Limb (tissue), 2 donors: ENCODE measurements at regions not wholly inside any gene's neighbourhood (a gene's known extent, or its start where the extent isn't known, plus 50 kb on each side); places are given as distances from the start of the nearest gene placed in this dataset.
A peak's percentile ranks its signal among the peaks of the same experiment; 100 is the strongest.
"Not testable (repeated sequence)": the region's sequence is repeated elsewhere in the genome, so short reads cannot be mapped to it uniquely, and the experiment has no call there.

Source experiments
- DNase-seq, 2 donors: peaks; one replicate each; pipeline ENCODE4 v3.0.0-alpha.2; 2016; ENCODE audit errors: extremely low spot score in 2 of 2

DNA sequence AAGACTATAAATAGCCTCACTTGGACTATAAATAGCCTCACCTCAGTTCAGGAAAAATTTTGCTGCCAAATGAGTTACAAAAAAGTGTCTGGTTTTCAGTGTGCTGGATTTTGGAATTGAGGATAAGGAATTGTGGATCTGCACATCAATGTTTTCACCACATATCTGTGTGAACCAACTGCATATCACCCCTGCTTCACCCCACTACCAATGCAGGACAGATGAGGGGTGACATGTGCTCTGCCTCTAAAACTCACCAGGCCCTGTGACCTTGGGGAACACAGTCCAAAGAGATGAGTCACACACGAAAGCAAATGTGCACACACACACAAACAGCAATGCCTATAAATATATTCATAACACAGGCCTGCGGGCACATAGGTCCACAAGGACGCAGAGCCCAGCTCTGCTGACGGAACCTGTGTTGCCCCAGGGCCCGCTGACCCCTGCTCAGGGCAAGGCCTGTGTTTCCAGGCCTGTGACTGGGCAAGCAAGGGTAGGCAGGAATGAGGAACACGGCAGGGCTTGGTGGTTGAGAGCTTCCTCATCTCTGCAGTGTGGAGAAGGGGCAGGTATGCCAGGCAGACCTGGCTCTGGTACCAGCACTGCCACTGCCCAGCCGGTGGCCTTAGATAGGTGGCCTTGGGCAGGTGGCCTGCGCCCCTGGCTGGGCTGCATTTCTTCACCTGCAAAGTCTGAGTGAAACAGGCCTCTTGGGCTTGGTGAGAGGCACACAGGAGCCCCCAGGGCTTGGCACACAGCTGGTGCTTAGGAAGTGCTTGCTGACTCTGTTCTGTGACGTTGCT lies 82.4 kb downstream of the ARL6IP4 start:
- DNase-seq: no peak

DNA sequence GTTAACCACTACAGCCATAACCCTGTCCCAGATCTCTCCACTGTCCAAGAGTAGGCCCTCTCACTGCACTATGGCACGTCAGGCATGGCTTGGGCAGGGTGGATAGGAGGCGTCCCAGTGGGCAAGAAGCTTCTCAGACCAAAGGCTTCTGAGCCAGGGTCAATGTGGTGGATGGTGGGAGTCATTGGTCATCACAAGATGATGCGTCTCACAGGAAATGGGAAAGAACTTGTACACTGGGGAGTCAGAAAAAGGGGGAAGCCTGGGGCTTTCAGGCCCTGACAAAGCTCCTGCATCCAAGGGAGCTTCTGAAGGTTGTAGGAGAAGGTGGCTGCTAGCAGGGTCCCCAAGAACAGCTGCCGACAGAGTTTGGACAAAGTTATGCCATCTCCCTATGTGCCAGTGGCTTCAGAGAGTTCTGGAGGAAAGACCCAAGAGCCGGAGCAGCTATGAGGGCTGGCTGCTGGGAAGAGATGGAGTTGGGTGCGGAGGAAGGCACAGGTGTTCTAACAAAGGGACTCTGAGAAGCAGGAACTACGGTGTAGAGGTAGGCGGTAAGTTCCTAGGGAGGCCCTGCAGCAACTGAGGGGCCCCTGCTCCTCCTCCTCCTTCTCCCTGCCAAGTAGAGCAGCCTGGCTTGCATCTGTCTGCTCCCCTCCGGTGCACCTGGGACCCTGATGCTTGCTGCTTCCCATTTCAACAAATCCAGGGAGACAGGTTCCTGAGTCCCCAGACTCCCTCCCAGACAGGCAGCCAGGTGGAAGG lies 81.1 kb downstream of the ARL6IP4 start:
- no peak for DNase-seq

DNA sequence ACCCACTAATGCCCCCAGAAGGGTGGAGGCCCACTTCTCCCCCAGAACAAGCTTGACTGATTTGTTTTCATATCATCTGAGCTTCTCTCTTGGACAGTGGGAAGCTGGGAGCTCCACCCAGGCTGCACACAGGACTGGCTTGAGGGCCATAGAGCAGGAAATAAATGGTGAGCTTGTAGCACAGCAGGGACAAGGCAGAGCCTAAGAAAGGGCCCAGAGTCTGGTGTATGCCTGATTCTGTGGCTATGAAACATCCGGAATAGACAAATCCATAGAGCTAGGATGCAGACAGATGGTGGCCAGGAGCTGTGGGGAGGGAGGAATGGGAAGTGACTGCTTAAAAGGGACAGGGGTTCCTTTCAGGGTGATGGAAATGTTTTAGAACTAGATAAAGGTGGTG lies 79.0 kb downstream of the ARL6IP4 start:
- DNase-seq: no peak

DNA sequence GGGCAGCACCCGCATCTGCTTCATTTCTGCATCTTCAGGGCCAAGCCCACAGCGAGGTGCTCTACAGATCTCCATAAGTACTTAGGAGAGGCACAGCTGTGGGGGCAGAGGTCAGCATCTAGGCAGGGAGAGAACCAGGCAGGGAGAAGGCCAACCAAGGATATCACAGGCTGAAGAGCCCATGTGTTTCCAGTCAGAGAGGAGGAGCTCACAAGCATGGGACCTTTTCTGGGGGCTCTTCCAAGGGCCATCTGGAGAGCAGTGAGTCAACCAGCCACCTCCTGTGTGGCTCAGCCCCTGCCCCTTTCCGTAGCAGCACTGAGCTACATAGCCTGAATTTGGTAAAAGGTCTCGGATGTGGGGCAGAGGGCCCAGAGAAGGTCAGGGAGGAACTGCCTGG lies 78.5 kb downstream of the ARL6IP4 start:
- DNase-seq: no peak

DNA sequence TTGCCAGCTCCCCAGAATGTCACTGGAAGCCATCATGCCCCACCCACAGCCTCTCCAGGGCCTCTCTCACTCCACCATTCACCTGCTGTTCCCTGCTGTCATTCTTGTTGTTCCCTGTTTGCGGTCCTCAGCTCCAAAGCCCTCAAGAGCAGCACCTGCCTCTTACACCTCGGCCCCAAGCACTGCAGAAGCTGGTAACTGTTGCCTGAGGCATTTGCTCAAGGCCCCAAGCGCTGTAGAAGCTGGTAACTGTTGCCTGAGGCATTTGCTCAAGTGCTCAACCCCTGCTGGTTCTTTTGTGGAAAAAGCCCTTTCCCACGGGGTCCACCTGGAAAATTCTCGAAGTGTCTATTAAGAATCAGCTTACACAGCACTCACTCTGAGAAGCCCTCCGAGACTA lies 78.0 kb downstream of the ARL6IP4 start:
- no peak for DNase-seq

DNA sequence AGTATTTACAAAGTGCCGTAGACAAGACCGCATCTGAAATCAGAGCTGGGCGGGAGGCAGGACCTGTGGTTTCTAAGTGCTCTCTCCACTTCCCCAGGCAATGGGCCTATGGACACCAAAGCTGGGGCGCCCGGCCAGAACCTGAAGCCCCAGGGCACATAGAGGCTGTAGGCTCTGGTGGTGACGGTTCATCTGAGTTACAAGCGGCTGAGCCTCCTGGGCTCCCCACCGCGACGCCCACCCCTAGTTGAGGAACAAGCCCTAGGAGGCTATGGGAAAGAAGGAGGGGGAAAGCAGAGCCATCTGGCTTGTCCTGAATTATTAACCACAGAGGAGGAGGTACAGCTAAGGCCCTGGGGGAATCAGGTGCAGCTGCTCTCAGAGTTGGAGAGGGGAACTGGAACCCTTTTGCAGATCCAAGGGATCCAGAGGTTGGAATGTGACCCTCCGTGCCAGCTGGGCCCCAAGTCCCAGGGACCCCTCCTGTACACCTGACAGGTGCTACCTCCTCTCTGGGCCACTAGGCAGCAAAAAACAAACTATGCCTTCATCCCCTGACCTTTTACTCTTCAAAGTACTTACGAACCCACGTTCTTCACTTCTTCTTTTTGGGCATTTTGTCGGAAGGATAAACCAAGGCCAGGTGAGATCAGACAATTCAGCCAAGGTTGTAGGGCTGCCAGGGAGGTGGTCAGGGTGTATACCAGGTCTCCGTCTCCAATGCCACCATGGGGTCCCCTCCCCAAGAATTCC lies 77.2 kb downstream of the ARL6IP4 start:
- no peak for DNase-seq

DNA sequence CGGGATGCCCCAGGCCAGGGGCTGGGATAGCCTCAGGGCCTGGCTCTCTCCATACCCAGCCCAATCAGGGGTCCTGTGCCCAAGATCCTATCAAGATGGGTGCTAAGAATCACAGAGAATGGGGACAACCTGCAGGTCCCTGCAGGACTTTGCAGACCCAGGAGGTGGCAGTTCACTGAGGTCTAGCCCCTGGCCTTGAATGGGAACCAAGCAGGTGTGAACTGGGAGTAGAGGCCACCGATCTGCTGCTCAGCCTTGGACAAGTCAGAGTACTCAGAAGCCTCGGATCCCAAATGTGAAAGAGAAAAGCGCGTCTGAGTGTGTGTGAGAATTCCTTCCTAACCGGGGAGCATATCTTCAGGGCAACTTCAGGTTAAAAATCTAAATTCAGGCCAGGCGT lies 76.2 kb downstream of the ARL6IP4 start:
- no peak for DNase-seq

DNA sequence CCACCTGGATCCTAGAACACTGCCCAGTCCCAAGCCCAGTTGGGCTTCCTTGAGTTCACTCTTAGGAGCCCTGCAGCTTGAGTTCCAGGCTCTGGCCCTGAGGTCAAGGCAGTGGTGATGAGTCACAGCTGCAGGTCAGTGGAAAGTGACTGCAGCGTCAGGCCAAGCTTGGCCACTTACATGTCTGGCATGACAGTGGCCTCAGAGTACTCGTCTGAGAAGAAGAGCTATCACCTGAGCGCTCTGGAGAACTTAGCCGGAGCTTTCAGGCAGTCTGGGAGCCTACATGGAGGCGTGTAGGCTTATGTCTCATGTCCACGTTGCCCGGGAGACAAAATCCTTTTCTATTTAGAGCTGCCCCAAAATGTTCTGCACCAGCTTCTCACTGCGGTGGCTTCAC lies 75.6 kb downstream of the ARL6IP4 start:
- no peak for DNase-seq

DNA sequence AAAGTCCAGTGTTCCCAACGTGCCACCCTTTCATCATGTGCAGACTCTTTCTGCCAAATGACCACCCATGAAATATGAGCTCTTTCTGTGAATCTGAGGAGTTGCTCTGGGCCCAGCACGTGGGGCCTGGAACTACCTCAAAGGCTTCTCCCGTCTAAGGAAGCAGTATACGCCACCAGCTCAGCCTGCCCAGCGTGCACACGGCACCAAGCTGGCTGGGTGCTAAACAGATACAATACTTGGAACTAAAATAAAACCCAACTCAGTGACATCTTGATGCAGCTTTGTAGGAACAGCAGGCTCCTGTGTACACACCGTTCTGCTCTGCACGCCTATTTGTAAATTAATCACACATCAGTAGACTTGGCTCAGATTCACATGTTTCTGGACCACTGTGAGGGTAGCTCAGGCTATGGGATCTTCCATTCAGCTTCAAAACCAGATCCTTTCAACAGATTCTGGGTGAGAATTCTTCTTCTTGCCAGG lies 74.8 kb downstream of the ARL6IP4 start:
- DNase-seq: no peak

DNA sequence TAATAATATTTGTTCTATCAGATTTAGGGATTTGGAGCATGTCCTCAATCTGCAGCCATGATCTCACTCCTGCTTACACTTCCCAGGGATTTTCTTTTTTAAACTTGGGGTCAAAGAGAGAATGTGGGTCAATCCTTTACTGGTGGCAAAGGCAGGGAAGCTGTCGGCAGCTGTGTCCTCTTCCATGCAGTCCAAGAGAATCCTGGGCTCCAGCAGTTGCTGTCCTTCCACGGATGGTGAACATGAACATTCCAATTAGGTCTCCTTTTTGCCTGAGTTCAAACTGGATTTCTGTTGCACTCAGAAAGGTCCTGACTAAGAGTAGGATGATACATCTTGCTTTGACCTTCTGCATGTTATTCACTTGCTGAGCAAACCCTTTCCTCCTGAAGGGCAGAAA lies 73.9 kb downstream of the ARL6IP4 start:
- DNase-seq: no peak

DNA sequence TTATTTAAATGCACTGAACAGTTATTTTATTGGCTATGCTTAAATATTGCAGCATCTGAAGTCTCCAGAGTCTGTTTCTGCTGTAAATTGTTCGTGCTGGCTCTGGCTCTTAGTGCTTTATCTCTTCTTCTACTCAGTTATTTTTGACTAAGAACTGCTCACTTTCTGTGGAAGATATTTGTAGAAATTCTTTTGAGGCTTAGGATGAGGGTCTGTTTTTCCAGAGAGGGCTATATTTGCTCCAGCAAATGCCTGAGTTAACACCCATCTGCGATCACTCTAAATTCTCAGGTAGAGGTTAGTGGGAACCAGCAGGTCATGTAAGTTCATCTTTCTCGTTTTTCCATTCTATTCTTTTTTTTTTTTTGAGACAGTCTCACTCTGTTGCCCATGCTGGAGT lies 71.1 kb downstream of the ARL6IP4 start:
- no peak for DNase-seq

DNA sequence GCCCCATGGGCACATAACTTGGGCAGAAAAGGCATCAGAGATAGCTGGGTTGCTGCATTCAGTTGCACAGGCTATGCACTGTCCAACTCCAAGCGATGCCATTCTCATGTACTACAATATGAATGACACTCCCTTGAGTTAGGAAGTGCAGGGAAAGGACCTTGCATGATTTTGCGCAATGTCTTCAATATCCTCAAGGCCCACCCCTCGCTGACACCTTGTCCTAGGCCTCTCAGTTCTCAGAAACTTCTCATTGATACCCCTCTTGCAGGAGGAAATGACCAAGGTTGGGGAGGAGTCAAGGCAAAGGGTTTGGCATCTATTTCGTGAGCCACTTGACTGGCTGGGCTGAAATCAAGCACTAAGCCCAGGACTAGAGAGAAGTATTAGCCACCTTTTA lies 70.4 kb downstream of the ARL6IP4 start:
- DNase-seq: no peak

DNA sequence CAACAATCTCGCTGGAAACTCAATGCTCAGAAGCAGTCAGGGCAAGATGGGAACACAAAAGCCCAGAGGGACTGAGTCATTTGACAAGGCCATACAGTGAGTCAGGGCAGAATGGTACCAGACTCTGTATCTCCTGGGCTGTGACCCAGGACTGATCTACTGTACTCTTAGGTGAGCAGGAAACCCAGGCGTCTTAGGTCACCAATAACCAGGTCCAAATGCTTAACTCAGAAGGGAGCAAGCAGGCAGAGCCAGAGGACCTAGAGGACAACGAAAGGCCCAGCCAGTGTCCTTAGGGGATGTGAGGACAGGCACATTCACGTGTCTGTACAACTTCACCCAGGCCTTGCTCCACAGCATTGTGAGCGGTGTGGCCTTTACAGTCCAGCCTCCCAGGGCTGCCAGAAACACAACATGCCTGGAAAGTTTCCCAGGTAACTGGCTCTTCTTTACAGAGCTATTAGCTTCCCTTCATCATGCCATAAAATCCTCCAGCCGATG lies 69.9 kb downstream of the ARL6IP4 start:
- DNase-seq: no peak

DNA sequence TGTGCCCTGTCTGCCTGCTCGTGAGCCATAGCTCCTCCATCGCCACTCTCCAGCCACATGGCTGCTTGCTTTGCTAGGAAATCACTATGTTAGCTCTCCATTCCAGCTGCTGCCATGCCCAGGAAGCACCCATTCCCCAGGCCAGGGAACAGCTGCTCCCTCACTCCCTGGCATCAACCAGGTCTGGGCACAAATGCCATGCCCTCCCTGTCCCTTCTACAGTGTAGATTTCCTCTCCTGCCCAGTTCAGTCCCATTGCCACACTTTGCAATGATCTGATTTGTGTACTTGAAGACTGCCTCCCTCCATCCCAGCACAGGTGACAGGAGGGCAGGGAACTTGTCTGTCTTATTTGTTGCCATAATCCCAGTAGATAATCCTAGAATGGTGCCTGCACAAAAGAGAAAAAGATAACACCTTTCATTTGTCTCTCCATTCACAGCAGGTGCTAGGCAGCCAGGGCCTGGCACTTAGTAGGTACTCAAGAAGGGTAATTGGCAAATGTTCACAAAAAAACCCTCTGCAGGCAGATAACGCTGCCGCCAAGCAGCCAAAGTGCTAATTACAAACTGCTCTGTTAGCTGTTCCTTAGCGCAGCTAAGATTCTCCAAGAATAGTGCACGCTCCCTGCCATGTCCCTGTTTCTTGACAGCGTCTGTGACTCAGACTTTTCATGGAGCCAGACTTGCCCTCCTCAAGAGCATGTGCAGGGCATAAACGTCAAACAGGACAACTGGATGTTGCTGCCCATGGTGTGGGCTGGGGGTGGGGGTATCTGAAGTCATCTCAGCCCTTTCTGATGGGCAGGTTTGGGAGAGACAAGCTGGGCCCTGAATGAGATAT lies 69.1 kb downstream of the ARL6IP4 start:
- no peak for DNase-seq

DNA sequence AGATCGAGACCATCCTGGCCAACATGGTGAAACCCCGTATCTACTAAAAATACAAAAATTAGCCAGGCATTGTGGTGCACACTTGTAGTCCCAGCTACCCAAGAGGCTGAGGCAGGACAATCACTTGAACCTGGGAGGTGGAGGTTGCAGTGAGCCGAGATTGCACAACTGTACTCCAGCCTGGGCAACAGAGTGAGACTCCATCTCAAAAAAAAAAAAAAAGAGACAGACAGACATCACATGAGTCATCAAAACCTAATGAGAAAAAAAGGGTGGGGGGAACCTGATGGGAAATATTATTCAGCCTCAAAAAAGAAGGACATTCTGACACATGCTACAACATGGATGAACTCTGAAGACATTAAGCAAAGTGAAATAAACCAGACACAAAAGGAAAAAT lies 67.4 kb downstream of the ARL6IP4 start:
- DNase-seq: not testable (repeated sequence)

DNA sequence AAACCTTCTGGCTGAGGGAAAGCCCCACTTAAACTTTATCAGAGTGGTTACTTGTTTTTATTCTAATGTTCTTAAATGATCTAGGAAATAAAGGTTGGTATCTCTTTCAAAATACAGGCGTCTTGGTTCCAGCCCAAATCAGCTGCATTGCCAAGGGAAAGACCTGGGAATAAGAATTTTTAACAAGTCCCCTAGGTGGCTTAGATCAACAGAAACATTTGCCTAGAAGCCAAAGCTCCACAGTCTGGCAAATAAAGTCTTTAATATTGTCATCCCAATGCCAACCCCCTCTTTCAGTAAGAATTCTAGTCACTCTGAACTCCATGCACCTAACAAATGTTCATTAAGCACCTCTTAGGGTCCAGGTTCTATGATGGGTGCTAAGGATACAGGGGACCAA lies 66.8 kb downstream of the ARL6IP4 start:
- no peak for DNase-seq

DNA sequence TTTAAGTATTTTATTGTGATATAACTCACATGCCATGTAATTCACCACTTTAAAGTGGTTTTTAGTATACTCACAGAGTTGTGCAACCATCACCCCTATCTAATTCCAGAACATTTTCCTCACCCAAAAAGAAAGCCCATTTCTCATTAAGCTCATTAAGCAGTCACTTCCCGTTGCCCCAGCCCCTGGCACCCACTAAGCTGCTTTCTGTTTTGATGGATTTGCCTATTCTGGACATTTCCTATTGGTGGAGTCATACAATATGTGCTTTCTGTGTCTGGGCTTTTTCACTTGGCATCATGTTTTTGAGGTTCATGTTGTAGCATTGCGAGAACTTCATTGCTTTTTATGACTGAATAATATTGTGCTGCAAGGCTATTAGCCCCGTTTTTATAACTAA lies 66.0 kb downstream of the ARL6IP4 start:
- DNase-seq: no peak

DNA sequence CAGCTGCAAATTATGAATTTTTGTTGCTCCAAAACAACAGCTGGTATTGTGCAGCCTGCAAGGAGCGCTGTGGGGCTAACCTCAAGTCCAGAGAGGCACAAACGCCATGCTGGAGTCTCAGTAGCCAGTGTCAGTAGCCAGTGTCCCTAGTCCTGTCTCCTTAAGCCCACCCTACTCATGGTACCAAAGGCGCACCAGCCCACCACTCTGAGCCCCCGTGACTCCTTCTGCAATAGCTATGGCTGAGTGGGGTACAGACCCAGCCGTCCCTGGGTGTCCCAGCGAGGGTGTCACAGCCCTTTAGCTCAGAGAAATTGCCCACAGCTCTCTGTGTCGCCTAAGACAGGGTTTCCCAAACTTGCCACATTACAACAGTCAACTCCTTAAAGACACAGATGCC lies 65.2 kb downstream of the ARL6IP4 start:
- no peak for DNase-seq

DNA sequence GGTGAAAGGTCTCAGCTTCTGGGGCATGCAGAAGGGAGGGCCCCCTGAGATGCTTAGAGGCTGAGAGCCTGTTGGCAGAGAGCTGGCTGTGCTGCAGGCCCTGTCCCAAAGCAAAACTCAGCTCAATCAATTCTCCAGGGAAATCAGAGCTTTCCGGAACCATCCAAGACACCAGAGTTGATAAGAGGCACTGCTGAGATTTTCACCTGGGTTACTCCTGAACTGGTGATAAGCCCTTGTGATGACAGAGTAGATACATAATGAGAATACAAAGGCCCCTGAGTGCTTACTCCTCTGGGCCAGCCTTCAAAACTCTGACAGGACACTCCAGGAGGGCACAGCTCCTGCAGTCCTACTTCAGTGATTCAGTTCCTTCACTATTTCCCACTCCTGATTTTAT lies 63.9 kb downstream of the ARL6IP4 start:
- no peak for DNase-seq

DNA sequence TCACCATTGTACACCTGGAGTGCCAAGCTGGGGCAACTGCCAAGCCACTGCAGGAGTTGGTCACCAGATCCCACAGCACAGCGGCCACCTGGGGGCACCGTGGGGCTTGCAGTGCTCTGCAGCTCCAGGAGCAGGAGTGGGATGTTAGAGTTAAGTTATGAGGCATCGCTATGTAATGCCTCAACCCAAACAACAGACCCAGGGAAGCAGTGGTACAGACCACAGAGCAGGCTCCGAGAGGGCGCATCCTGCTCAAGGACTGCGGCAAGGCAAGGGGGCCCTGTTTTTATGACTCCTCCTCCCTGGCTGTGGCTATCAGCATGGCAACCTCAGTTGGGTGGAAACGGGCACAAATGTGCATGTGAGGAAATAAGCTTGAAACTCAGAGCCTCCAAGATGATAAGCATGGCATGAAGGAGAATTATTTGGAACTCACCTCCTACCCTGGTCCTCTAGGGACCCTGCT lies 63.1 kb downstream of the ARL6IP4 start:
- peak; percentile 50 to 74 for DNase-seq

DNA sequence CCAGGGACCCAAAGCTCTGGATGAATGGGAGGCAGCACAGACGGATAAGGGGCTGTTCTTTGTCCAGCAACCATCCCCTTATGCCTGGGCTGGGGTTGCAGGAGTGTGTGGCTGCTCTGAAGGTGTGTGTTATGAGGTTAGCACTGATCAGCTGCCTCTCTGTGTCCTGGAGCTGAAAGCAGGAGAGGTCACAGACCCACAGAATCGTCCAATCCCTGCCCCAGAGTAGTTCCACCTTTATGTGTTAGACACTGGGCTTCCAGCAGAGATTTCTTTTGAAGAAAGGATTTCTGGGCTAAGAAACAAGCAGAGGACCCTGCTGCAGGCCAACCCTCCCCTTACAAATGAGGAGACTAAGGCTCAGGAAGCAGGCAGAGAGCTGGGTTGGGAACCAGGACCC lies 62.4 kb downstream of the ARL6IP4 start:
- DNase-seq: no peak
